GM19463 (cell line): ENCODE measurements at regions not wholly inside any gene's neighbourhood (a gene's known extent, or its start where the extent isn't known, plus 50 kb on each side); places are given as distances from the start of the nearest gene placed in this dataset.
"Not testable (repeated sequence)": the region's sequence is repeated elsewhere in the genome, so short reads cannot be mapped to it uniquely, and the experiment has no call there.

Experiments used
- ATAC-seq: cut with Tn5 transposase; IDR thresholded peaks from one replicate; pipeline ENCODE4 v1.9.1; 2021; ENCODE audit warnings: mild to moderate bottlenecking, moderate library complexity; ENCODE audit not compliant: unreplicated experiment

GRCh38 chr10:57367412-57367811 lies 900.3 kb downstream of the IPMK start:
- no peak for ATAC-seq

GRCh38 chr10:57362811-57363210 lies 904.9 kb downstream of the IPMK start:
- ATAC-seq, result peak; percentile 95

- ATAC-seq, result no peak
These were observed 914.2 kb downstream of the IPMK start for GRCh38 chr10:57353403-57354003.

GRCh38 chr10:57351076-57351475 lies 916.6 kb downstream of the IPMK start:
- no peak for ATAC-seq

GRCh38 chr10:57341294-57341693 lies 926.4 kb downstream of the IPMK start:
- no peak for ATAC-seq

- peak; percentile 57 for ATAC-seq
These were observed 928.7 kb downstream of the IPMK start for GRCh38 chr10:57338823-57339558.

- ATAC-seq, result no peak
These were observed 930.8 kb downstream of the IPMK start for GRCh38 chr10:57336865-57337264.

GRCh38 chr10:57336341-57336740 lies 931.4 kb downstream of the IPMK start:
- no peak for ATAC-seq

- ATAC-seq, result no peak
These were observed 933.2 kb downstream of the IPMK start for GRCh38 chr10:57334523-57334922.

GRCh38 chr10:57333880-57334279 lies 933.8 kb downstream of the IPMK start:
- no peak for ATAC-seq

- ATAC-seq, result not testable (repeated sequence)
These were observed 946.3 kb downstream of the IPMK start for GRCh38 chr10:57321400-57321854.

- no peak for ATAC-seq
These were observed 947.3 kb downstream of the IPMK start for GRCh38 chr10:57320416-57320815.

- no peak for ATAC-seq
These were observed 953.0 kb upstream of the ZWINT start for GRCh38 chr10:57314046-57314445.

GRCh38 chr10:57303566-57303965 lies 942.5 kb upstream of the ZWINT start:
- ATAC-seq, result no peak

GRCh38 chr10:57300718-57301117 lies 939.7 kb upstream of the ZWINT start:
- ATAC-seq, result no peak

GRCh38 chr10:57294698-57295097 lies 933.6 kb upstream of the ZWINT start:
- no peak for ATAC-seq

- no peak for ATAC-seq
These were observed 927.7 kb upstream of the ZWINT start for GRCh38 chr10:57288754-57289153.

GRCh38 chr10:57262892-57263291 lies 901.8 kb upstream of the ZWINT start:
- ATAC-seq, result no peak

- ATAC-seq, result no peak
These were observed 899.1 kb upstream of the ZWINT start for GRCh38 chr10:57260175-57260574.

GRCh38 chr10:57249615-57250281 lies 888.7 kb upstream of the ZWINT start:
- ATAC-seq, result no peak

GRCh38 chr10:57247271-57247670 lies 886.2 kb upstream of the ZWINT start:
- ATAC-seq, result no peak

GRCh38 chr10:57225920-57226319 lies 864.9 kb upstream of the ZWINT start:
- no peak for ATAC-seq
